GM19025 (cell line): ENCODE measurements at regions not wholly inside any gene's neighbourhood (a gene's known extent, or its start where the extent isn't known, plus 50 kb on each side); places are given as distances from the start of the nearest gene placed in this dataset.
"Not testable (repeated sequence)": the region's sequence is repeated elsewhere in the genome, so short reads cannot be mapped to it uniquely, and the experiment has no call there.

Source experiments
- ATAC-seq: cut with Tn5 transposase; IDR thresholded peaks from one replicate; pipeline ENCODE4 v1.9.1; 2021; ENCODE audit warnings: mild to moderate bottlenecking, low read depth, moderate library complexity; ENCODE audit not compliant: unreplicated experiment

DNA sequence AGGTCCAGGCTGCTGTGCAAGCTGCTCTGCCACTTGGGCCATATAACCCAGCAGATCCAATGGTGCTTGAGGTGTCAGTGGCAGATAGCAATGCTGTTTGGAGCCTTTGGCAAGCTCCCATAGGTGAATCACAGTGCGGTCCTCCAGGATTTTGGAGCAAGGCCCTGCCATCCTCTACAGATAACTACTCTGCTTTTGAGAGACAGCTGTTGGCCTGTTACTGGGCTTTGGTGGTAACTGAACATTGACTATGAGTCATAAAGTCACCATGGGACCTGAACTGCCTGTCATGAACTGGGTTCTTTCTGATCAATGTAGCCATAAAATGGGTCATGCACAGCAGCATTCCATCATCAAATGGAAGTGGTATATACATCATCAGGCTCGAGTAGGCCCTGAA is 92.0 kb upstream of the IGLL5 start:
- not testable (repeated sequence) for ATAC-seq

DNA sequence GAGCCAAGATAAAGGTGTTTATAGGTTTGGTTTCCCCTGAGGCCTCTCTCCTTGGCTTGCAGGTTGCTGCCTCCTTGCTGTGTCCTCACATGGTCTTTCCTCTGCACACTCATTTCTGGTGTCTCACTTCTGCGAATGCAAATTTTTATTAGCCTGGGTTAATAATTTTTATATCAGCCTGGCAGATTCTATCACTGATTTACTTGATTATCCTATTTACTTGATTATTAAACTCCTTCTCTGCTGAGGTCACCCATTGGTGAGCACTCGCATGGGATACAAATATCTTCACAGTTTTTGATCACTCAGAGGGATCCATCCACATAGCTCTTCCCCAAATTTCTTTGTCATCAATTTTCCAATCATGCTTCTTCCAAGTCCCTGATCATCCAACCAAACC is 90.9 kb upstream of the IGLL5 start:
- no peak for ATAC-seq

DNA sequence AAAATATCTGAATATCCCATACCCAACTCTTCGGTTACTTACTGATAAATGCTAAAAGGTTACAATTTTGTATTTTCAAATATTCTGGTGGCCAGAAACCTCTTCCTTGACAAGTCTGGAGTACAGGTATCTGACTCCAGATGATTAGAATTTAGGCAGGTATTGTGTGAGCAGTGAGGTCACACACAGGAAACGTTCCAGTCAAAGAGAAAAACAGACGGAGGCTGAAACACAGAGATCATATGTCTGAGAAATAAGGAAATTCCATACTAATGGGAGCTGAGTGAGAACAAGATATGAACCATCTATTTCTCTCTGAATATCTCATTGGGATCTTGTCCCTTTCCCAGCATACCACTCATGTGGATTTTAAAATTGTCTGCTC is 89.4 kb upstream of the IGLL5 start:
- ATAC-seq = no peak

DNA sequence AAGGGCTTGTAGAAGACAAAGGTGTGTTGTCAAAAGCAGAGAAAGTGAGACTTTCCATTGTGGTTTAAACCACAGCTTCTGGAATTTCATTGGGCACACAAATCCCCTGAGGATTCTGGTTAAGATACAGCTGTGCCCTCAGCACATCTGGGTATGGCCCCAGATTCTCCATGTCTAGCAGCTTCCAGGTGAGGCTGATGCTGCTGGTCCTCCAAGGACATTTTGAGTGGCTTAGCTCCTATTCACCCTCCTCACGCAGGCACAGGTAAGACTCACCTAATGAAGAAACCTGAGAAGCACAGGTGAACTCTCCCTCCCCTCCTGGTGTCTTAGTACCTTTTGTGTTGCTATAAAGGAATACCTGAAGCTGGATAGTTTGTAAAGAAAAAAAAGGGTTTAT is 88.9 kb upstream of the IGLL5 start:
- ATAC-seq = no peak

DNA sequence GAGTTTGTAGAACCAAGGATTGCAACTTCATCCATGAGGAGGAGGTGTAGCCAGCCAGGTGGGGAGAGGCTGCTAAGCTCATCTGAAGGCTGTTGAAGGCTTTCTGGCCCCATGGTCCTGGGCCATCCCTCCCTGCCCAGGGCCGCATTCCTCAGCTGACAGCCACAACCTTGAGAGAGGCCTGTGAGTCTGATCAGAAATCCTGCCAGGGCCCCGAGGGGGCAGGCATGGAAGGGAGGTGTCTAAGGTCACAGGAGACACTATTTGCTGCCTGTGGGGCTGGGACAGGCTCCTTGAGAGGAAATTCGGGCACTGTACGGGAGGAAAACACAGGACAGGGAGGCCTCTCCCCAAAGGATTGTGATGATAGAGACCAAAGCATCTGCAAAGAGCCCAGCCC is 88.1 kb upstream of the IGLL5 start:
- ATAC-seq = no peak

DNA sequence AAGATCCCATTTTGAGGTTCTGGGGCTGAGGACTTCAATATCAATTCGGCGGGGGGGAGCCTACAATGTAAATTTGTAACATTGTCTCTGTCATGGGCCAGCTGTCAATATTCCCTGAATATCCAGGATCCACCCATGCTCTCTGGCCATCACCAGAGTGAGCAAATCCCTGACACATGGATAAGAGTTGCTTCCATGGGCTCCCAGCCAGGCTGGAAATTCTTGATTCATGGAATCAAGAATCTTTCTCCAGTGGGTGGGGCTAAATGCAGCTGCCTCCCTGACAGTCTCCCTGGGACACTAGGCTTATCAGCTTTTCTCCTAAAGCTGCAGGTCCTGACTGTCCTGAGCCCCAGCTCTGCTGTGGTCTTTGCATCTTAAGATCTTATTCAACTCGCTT is 86.9 kb upstream of the IGLL5 start:
- ATAC-seq = no peak

DNA sequence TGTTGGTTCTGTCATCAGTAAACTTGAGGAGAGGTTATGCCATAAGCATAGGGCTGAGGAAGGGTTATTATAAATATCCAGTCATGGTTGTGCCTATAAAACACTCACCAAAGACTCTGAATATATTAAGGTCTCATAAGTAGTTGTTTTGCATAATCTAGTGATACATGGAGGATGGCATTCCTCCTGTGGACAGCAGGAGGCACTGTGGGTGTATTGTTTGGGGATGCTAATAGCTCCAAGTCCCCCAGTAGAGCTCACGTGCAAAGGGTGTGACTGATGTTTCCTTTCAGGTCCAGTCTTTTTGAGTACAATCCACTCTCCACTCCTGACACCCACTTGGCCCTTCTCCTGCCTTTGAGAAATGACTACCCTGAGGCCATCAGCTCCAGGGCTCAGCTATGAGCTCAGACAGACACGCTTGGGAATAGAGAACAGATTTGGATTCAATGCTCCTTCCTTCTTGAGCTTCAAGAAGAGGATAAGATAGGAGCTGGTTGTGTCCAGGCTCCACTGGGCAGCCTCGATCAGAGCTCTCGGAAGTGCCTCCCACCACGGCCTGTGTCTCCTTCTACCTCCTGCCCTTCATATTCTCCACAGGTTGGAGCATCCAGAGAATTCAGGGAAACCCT is 85.2 kb upstream of the IGLL5 start:
- no peak for ATAC-seq

DNA sequence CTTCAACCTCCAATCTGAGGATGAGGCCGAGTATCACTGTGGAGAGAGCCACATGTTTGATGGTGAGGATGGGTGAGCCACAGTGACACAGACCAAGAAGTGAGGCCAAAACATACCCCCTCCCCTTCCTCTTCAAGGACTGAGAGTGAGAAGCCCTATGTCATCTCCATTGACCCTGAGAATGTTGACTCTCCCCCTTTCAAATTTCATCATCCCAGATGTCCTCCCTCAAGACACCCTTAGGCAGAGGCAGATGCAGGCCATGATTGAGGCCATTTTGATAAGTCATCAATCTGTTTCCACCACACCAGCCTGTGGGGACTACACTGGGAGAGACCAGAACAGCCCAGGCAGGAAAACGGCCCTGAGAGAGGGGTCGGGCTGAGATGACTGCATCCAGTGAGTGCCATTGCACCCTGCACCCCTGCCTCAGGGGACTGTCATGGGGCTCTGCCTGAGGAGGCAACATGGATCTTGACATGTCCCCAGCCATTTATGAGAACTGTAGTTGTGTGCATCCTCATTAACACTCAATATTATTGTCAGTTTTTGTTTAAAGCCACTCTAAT is 84.2 kb upstream of the IGLL5 start:
- ATAC-seq = no peak

DNA sequence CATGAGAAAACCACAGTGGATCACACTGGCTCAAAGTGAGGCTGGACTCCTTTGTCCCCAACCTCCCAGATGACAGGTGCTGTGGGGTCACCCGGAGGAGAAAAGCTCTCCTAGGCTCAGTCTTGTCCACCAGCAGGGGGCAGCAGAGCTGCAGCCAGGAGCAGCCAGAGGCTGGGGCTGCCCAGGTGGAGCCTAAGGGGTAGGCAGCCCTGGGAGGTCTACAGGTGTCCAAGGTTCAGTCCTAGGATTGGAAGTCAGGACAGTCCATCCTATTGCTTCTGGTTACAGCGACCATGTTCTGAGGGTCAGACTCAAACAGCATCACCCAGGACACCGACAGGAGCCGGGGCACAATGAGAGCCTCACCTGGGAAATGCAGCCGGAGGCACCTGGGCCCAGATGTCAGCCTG is 77.6 kb upstream of the IGLL5 start:
- no peak for ATAC-seq

- ATAC-seq = no peak
Measured at GRCh38 chr22:22810471-22810870, 77.1 kb upstream of the IGLL5 start.

DNA sequence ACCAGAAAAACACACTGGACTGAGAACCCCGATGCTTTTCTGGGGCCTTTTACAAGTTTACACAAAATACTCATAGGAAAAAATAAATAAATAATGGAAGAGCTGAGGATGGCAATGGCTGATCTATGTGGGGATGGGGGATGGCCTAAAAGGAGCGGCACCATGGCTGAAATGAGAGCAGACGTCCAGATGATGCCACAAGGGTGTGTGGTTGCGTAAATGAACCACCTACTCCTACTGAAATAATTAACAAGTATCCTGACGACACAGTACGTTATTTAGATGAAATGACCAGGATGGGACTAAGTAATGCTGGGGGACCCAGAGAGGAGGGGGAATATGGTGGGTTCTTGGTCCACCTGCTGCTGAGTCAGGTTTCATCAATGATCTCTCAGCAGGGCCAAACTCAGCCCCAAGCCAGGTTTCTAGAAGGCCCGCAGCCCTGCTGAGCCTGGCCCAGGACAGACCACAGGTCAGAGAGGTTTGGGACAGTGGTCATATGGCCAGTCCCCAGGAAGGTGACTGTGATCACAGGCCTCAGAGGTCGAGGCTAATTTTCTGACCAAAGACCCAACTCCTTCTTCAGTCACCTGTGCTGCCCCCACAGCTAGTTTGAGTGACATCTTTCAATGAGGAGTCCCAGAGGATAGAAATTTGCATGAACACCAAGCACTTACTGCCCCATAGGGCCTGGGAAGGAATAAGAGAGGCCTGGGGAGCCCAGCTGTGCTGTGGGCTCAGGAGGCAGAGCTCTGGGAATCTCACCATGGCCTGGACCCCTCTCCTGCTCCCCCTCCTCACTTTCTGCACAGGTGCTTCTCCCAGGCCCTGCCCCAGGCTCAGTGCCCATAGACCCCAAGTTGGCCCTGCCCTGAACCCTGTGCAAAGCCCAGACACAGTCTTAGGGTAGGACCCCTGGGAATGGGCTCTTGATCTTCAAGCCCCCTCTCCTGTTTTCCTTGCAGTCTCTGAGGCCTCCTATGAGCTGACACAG is 76.3 kb upstream of the IGLL5 start:
- no peak for ATAC-seq

DNA sequence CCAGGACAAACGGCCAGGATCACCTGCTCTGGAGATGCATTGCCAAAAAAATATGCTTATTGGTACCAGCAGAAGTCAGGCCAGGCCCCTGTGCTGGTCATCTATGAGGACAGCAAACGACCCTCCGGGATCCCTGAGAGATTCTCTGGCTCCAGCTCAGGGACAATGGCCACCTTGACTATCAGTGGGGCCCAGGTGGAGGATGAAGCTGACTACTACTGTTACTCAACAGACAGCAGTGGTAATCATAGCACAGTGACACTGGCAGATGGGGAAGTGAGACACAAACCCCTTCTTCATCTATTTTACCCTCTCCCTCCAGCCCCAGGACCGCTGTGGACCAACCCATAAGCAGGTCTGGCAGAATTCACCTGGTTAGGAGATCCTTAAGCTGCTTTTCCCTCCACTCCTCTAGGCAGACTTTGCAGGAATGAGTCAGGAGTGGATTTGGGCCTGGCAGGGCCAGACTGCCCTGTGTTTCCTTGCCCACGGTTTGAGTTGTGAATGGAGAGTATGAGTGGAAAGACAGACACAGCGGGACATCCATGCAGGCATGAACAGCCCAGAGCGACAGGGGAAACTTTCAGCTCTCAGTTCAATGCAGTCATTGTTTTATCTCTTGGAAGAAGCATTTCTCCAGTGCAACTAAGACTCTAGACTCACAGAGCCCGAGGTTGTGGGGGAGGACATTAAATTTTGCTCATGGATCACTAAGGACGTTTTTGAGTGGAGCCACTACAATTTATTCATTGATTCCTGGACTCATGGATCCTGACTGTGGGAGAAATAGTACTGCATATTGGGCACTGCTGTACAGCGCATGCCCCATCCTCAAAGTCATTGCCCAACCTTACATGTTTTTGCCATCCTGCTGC is 75.3 kb upstream of the IGLL5 start:
- ATAC-seq = no peak

DNA sequence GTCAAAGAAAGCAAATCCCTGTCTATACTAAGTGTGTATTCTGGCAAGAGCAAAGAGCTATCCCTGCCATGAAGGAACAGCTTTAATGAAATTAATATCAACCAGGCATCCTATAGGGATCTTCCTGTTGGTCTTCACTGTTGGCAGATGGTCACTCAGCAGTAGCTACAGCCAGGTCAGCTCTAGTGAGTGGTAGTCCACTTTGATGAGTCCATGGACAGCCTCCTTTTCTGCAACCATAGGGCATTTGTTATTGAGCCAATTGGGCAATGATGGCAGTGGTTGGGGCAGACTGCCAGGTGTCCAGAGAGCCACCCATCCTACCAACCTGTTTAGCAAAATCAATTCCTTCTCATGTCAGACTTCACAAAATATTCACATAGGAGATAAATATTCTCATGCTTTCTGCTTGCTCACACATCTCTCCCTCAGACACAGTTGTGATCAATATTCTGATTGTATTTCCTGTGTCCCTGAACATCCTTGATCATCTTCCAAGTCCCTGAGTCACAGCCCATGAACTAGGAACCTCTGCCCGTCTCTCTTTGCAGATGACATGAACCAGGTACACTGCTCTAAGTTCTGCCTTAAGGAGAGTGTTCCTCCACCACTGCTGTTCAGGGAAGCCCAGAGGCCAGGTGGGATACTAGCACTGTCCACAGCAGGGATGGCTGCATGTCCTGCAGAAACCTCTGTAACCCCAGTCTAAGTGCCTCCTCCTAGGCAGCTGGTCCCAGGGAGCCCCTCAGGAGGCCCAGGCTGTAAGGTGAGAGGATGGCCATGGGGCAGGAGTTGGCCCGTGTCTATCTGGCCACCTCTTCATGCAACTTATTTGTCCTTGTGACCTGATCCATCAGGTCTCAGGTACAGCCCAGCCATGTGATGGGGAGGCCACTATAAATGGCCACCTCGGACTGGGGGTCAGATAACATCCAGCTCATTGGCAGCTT is 74.2 kb upstream of the IGLL5 start:
- ATAC-seq = no peak

- ATAC-seq = no peak
Measured at GRCh38 chr22:22814666-22815396, 72.8 kb upstream of the IGLL5 start.

- no peak for ATAC-seq
Measured at GRCh38 chr22:22815397-22816170, 72.0 kb upstream of the IGLL5 start.

DNA sequence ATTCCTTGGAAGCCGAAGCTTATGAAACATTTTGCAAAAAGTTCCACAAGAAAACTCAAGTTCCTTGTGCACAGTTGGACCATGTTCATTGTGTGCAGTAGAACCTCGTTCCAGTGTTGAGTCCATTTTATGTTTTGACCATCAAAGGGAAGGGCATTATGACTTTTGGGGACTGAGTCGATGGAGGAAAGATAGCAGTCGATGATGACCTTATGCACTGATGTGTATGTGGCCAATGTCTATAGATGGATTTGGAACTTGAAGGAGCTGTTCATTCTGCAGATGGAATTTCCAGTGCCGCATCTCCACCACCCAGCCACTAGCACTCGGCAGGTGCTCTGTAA is 71.5 kb upstream of the IGLL5 start:
- ATAC-seq = no peak

- no peak for ATAC-seq
Measured at GRCh38 chr22:22816766-22817410, 70.7 kb upstream of the IGLL5 start.
